ENCODE measurements at regions not wholly inside any gene's neighbourhood (a gene's known extent, or its start where the extent isn't known, plus 50 kb on each side); places are given as distances from the start of the nearest gene placed in this dataset.

- no peak for TF ChIP-seq CTCF (IDR thresholded peaks at IDR 0.05)
- TF ChIP-seq POLR2AphosphoS5 (IDR thresholded peaks at IDR 0.05; ENCODE audit: low read depth, low read length) = peak; percentile 47; the same call in 1 of the 2 replicates
- peak; percentile 93 for TF ChIP-seq TCF7L2 (IDR thresholded peaks at IDR 0.05; ENCODE audit: low read depth, low read length)
- H3K9me3 ChIP-seq (ENCODE audit: control insufficient read depth, insufficient read depth, low read depth, low read length) = 0 out of 2 replicates have a peak, but pooled peaks cover 3% of the 10 kb centered on the region
- ChIA-PET POLR2A (no interaction called here), CTCF (no interaction called here)
- peak; percentile 99 for ATAC-seq
- BruUV-seq (replicated peaks) = no TSS peak
- H3K27me3 ChIP-seq (ENCODE audit: control insufficient read depth, insufficient read depth, low read length) = no peaks in the 10 kb centered on the region
- no peaks in the 10 kb centered on the region for H3K4me1 ChIP-seq (ENCODE audit: control insufficient read depth, insufficient read depth, low read length)
- H3K4me3 ChIP-seq (ENCODE audit: low read depth in 2 of 2, low read length in 2 of 2) = no peak overlapping the region
- H3K36me3 ChIP-seq (ENCODE audit: control insufficient read depth, insufficient read depth, low read length) = no peaks in the 10 kb centered on the region
- no peak overlapping the region for H3K27ac ChIP-seq (ENCODE audit: low read length)
- in situ Hi-C loops (cut with HindIII; ENCODE audit: low pct_unique_long_range_greater_than_20kb, low sequenced_read_pairs) (no loop called here), intact Hi-C loops (cut with micrococcal nuclease; ENCODE audit: unreplicated experiment) (no loop called here)
- DNase-seq (ENCODE audit: low read depth, low spot score) = no peak
Measured at GRCh38 chr3:102979682-102980354, 545.0 kb downstream of the ZPLD1 start.

- POLR2A ChIA-PET = no interaction called here
- no peaks in the 10 kb centered on the region for H3K4me1 ChIP-seq (ENCODE audit: control insufficient read depth, insufficient read depth, low read length)
- no peaks in the 10 kb centered on the region for H3K36me3 ChIP-seq (ENCODE audit: control insufficient read depth, insufficient read depth, low read length)
- ATAC-seq (peak; percentile 84), DNase-seq (ENCODE audit: low read depth, low spot score) (no peak)
- TF ChIP-seq SIN3A (IDR thresholded peaks at IDR 0.05; ENCODE audit: borderline replicate concordance, insufficient read depth, low read depth, low read length) = no peak
- no peak for TF ChIP-seq REST (IDR thresholded peaks at IDR 0.05; ENCODE audit: insufficient read depth in 1 of 2, low read depth in 2 of 2, low read length in 1 of 2)
- no peak; the same call in 1 of the 2 replicates for TF ChIP-seq TCF7L2 (IDR thresholded peaks at IDR 0.05; ENCODE audit: low read depth, low read length)
- TF ChIP-seq POLR2AphosphoS5 (IDR thresholded peaks at IDR 0.05; ENCODE audit: low read depth, low read length) = no peak
- TF ChIP-seq CTCF (IDR thresholded peaks at IDR 0.05) = no peak
- intact Hi-C loops (cut with micrococcal nuclease; ENCODE audit: unreplicated experiment) = no loop called here
- BruUV-seq (replicated peaks) = no TSS peak
- no peak overlapping the region for H3K27ac ChIP-seq (ENCODE audit: low read length)
- in situ Hi-C loops (cut with HindIII; ENCODE audit: low pct_unique_long_range_greater_than_20kb, low sequenced_read_pairs) = no loop called here
- H3K4me3 ChIP-seq (ENCODE audit: low read depth in 2 of 2, low read length in 2 of 2) = no peak overlapping the region
- H3K27me3 ChIP-seq (ENCODE audit: control insufficient read depth, insufficient read depth, low read length) = no peaks in the 10 kb centered on the region
- H3K9me3 ChIP-seq (ENCODE audit: control insufficient read depth, insufficient read depth, low read depth, low read length) = 0 out of 2 replicates have a peak, but pooled peaks cover 3% of the 10 kb centered on the region
- CTCF ChIA-PET = no interaction called here
Measured at GRCh38 chr3:102980355-102980696, 545.5 kb downstream of the ZPLD1 start.
